OCI-LY1 (cell line): ENCODE measurements at regions not wholly inside any gene's neighbourhood (a gene's known extent, or its start where the extent isn't known, plus 50 kb on each side); places are given as distances from the start of the nearest gene placed in this dataset.

ENCODE experiments used
- CTCF ChIP-seq: fragments of 200-600 bp; sonication (generic), shearing (Covaris generic); IDR thresholded peaks from 2 replicates; pipeline ENCODE4 v1.5.1; 2017; ENCODE audit warnings: mild to moderate bottlenecking, antibody characterized with exemption, low read length, moderate library complexity, mixed read lengths
- EZH2 ChIP-seq: fragments of 200-600 bp; sonication (generic), shearing (Covaris generic); IDR thresholded peaks from 2 replicates; pipeline ENCODE4 v1.8.0; 2017; ENCODE audit warnings: borderline replicate concordance, mixed run types, mild to moderate bottlenecking, antibody characterized with exemption, low read length, moderate library complexity, mixed read lengths

GRCh38 chr18:64401268-64402060 is 252.6 kb upstream of the LINC00305 start:
- TF ChIP-seq CTCF (no peak), EZH2 (no peak)
